ENCODE measurements at regions not wholly inside any gene's neighbourhood (a gene's known extent, or its start where the extent isn't known, plus 50 kb on each side); places are given as distances from the start of the nearest gene placed in this dataset.

DNA sequence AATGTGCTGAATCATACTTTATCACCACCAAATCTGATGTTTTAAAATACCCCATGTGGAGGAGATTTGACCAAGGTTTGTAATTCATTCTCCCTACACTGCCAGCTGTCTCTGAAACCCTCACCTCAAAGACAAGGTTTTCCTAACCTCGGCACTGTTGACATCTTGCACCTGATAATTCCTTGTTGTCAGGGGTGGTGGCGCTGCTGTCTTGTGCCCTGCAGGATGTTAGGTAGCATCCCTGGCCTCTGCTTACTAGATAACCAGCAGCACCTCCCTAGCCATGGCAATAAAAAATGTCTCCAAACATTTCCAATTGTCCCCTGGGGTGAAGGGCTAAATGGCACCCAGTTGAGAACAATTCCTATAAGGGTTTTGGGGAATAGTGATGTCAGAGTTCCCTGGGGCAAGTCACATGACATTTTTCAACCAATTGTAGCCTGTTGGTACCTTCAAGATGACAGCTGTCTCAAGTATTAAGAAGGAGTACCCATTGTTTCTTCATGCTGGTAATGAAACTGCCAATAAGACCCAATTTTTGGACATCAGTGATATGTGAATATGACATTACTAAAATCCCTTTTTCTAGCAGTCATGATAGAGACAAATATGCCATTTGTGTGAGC is 160.6 kb upstream of the PLCXD3 start:
- no peak for DNase-seq (ENCODE audit: low read depth)

DNA sequence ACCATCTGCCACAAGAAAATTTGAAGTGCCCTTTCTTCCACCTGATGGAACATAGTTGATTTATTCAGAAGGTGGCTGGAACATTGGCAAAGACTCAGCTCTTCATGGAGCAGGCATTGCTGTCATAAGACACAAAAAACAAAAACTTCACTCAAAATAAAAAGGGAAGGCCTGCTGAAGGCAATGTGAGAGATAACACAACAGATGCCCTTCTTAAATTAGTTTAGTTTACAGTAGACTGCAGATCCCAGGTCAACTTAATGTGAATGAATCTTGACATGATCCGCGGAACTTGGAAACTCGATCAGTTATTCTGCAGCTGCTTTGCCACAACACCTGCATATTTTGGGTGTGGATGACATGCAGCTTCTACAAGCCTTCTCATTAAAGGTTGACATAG is 159.8 kb upstream of the PLCXD3 start:
- DNase-seq (ENCODE audit: low read depth): no peak

DNA sequence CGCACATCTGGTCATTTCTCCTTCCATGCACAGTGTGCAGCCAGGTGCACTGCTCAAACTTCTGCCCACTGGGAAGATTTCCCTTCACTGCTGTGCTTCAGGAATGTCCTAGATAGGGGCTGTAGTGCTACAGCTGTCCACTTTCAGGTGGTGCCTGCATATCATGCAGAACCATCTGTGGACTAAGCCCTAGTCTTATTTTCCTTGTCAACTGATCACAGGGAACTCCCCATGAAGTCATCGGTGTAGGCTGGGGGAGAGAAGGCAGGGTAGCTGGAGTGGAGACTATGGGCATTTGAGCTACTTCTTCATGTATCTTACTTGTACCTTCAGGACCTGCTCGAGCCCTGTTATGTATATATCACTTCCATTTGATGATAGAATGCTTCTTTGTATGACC is 150.9 kb upstream of the PLCXD3 start:
- no peak for DNase-seq (ENCODE audit: low read depth)

DNA sequence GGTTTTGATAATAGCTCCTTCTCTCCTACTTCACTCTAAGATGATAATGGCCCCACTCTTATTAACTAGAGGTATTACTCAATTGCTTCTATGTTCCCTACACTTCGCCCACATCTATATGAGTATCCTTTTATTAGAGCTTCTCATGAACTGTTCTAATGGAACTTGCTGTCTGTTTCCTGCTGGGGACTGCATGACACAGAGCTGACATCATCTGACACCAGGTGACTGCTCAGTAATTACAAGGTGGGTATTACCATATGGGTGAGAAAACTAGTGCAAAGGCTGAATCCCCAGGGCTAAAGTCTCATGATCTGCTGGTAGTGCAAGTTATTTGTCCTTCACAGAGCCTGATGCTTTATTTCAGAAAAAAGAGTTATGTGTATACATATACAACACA is 146.2 kb upstream of the PLCXD3 start:
- no peak for DNase-seq (ENCODE audit: low read depth)

DNA sequence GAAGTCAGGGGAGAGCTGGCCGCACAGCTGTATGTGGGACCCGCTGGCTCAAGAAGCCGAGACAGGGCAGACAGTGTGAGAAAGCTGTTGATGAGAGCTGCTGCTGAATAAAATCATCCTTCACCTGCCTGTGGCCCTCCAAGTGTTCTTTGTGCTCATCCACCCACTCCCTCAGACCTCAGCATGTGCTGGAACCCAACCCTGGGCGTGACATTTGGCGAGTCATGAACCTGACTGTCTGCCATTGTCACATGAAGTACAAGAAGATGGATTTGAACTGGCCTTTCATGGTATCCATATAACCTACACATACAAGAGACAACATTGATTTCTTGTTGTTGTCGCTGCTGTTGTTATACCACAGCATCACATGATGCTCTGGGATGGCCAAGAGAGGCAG is 139.7 kb upstream of the PLCXD3 start:
- DNase-seq (ENCODE audit: low read depth): no peak

DNA sequence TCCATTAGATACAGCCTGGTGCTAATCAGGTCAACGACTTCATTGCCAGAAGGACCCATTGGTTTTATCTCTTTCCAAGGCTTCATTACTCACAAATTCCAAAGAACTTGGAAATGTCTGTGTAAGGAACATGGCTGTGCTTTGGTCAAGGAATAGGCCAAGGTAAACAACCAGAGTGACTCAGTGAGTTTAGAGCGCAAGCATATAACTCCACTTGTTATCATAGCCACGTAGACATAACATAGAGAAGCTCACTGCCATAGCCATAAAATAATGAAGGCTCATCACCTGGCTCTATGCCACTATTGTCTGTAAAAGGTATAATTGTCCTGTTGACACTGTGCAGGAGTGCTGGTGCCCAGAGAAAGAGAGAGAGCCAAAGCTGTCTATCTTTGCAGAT is 139.3 kb upstream of the PLCXD3 start:
- peak; percentile 22 for DNase-seq (ENCODE audit: low read depth)

DNA sequence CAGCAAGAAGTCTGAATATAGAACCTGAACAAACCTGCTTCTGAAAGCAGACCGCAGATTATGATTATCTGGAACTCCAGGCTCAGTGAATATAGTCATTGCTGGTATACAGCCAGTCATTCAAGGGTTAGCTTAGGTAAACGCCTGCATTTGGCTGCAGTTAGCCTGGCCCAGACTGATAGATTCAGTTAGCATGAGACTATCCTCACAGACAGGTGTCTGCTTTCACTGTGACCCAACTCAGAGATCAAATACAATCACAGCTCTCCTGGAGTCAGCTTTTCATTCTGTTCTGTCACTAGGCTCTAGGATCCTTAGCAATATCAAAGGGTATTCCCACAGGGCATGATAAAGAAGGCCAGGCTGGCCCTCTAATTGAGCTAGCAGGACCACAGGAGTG is 138.6 kb upstream of the PLCXD3 start:
- no peak for DNase-seq (ENCODE audit: low read depth)

DNA sequence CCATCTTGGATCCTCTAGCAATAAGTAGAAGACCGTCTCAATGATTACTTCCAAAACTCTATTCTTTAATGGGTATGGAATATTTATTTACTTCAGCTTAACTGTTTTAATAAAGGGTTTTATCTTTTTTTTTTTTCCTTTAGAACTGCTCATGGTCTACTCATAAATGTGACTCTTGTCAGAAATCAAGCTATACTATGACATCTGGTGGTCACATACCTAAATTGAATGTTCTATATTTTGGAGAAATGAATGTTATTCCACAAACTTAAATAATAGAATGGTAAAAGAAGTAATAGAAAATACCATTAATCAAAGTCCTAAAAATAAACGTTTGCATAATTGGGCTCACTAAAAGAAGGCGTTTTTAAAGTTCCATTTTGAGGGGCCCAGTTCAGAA is 131.2 kb upstream of the PLCXD3 start:
- DNase-seq (ENCODE audit: low read depth): no peak

DNA sequence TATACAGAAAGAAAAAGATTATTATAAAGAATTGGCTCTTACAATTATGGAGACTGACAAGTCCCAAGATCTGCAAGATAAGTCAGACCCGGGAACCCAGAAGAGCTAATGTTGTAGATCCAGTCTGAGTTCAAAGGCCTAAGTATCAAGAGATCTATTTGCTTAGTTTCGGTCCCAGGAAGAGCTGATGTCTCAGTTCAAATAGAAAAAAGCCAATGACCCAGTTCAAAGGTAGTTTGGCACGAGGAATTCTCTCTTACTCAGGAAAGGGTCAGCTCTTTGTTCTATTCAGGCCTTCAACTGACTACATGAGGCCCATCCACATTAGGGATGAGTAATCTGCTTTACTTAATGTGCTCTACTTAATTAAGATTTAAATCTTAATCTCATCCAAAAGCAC is 128.3 kb upstream of the PLCXD3 start:
- no peak for DNase-seq (ENCODE audit: low read depth)

DNA sequence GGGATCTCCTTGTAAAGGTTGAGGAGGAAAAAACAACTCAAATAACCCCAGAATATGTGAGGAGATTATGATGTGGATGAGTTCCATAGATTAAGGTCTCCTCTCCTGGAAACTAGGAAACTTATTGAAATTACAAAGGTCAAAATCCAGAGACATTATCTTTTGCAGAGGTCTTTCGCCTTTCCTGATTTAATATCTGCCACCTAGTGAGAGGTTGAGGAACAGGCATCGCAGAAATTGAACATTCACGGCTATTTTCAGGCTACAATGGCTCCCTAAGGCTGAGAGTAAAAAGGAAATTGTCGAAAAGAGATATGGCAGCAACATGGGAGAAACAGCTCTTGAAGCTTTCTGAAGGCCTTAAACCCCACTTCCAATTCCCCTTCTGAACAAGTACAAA is 127.5 kb upstream of the PLCXD3 start:
- no peak for DNase-seq (ENCODE audit: low read depth)

DNA sequence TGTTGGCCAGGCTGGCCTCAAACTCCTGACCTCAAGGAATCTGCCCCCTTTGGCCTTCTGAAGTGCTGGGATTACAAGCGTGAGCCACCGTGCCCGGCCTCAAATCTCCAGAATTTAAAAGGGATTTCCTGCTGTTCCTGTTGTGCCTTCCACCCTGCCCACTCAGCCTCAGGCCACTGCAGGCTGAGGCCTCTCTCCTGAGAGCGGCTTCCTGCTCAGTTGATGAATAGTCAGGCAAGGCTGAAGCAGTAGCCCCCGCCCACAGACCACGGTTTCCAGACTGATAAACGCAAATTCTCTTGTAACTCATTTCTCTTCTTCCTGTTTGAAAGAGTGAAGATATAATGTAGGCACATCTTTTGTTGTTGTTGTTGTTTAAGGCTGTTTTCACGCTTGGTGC is 127.0 kb upstream of the PLCXD3 start:
- DNase-seq (ENCODE audit: low read depth): no peak

DNA sequence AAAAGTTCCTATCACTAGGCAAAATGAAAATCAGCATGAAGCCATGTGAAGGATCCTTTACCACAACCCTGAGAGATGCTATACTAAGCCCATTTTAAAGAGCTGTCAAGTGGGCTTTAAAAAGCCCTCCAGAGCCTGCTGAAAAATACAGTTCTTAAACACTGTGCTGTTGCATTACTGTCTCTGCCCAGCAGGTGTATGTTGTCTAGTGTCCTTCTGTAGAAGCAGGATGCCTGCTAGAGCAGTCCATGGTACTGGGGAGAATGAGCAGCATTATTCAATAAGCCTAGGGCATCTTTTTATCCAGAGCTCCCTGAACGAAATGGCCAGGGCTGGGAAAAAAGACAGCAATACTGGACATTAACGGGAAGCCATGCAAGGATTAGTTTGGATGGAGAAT is 126.2 kb upstream of the PLCXD3 start:
- DNase-seq (ENCODE audit: low read depth): no peak

DNA sequence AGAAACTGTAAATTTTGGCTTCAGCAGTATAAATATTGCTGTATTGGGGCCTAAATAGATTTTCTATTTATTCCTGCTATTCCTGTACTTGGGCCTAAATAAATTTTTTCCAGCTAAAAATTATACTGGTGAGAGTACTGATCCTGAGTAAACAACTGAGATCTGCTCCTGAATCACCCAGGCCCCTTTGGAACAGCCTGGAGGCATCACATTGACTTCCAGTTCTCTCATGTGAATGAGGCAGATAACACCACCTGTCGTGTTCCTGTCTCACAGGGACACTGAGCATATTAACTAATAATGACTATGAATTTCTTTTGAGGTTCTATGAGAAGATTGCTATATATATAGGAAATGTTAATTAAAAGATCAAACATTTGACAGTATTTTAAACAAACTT is 119.5 kb upstream of the PLCXD3 start:
- no peak for DNase-seq (ENCODE audit: low read depth)

DNA sequence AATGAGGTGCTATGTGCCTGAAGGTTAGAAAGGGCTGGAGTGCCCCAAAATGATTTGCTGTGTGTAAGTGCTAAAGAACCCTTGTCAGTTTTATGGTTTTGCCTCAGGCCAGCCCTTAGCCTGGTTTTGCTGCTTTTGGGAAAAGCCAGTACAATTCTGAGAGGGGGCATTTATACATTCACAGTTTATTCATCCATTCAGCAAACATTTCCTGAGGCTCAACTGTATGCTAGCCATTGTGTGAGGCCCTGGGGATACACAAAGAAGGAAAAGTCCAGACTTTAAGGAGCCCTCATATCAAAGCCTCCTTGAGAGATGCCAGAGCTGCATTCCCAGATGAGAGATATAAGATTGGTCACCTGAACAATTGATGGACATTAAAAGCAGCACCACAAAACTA is 115.2 kb upstream of the PLCXD3 start:
- DNase-seq (ENCODE audit: low read depth): no peak

DNA sequence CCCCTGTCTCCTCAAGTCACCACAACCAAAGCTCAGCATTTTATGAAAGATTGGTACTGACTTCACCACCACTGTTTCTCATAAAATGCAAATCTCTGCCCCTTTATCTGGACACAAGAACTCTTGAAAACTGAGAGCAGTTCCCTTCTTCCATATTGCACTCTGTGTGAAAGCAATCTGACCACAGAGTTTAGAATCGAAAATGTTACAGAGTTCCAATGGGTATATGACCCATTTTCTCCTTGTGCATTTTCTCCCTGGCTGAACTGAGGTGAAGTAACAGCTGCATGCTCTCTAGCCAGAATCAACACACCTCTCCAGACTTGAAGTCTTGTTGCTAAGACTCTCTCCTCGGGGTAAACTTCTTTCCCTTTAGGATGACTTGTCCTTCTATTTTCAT is 111.0 kb upstream of the PLCXD3 start:
- DNase-seq (ENCODE audit: low read depth): no peak

DNA sequence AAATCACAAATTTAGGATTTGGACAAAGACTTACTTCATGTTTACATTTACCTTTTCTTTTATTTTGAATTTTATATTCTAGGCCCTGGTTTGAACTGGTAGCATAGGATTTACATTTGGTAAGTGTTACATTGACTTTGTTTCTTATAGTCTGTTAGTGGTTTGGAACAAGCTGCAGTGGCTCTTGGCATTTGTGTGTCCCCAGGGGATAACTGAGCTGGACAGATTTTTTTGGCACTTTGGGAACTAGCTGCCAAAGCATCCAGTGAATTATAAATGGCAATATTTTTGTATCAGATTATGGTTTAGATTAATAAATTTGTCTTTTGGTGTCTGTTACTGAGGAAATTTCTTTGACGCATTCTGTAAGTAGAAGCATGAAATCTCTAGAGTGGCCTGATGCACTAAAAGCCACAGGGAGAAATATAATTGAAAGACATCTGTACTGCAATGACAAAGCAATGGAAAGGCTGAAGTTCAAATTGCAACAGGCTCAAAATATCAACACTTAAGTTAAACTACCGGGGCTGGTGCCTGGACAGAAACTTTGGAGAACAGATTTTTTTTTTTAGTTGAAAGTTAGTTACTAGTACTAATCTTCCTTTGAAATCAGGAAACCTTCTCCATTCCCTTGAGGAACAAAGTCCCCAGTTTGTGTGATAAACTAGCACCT is 107.6 kb upstream of the PLCXD3 start:
- DNase-seq (ENCODE audit: low read depth): no peak

DNA sequence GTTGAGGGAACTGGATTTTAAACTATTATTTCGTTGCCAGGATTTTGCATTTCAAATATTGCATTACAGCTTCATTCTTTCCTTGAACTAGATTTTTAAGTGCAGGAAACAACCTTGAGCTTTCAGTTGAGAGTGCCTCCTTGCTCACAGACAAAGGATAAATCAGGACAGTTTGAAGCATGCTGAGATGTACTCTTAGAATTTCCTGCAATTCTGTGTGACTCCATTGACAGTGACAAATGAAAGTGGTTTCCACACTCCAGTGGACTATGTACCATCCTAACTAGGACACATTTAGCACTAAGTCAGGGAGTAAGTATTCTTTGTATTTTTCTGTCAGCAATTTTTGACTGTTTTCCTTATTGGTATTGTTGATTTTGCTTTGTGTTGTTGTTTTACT is 100.0 kb upstream of the PLCXD3 start:
- DNase-seq (ENCODE audit: low read depth): no peak

DNA sequence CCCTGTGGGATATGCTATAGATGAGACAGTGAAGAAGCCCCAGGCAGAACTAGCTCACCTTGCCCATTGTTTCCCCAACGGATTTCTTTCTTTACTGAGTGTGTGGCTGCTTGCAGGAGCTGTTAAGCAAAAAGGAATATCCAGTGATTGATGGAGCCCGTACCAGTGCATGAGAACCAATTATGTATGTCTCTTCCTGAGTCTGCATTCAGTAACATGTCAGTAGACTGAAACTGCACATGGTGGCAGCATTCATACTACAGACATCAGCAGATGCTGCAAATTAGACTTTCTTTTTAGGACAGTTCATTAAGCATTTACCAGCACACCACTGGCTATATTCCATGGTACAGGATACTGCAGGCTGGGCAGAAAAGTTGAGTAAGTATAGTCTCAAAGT is 90.3 kb upstream of the PLCXD3 start:
- DNase-seq (ENCODE audit: low read depth): no peak

DNA sequence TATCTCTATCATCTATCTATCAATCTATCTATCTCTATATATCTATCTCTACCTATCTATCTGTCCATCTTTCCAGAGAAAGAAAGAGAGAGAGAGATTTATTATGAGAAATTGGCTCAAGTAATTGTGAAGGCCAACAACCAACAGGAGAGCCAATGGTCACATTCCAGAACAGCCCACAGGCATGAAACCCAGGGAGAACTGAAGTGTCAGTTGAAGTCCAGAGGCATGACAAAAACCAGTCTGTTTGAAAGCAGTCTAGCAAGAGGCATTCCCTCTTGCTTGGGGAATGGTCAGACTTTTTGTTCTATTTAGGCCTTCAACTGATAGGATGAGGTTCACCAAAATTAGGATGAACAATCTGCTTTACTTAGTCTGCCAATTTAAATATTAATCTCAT is 87.6 kb upstream of the PLCXD3 start:
- no peak for DNase-seq (ENCODE audit: low read depth)

DNA sequence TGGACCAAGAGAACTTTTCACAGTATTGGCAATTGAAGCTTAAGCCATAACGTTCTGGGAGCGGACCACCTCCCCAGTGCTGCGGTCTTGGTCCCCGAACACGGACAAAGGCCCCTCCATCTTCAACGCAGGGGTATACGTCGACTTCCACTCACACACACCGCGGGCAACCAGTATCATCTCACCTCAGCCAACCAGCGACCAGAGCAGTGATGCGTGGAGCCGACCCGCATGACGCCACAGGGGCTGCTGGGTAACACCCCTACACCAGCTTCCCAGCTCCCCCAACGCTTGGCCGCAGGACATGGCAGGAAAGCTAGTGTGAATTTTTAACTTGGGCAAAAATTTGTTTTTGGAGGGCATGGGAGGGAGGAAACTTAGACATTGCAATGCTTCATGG is 77.3 kb upstream of the PLCXD3 start:
- DNase-seq (ENCODE audit: low read depth): no peak

DNA sequence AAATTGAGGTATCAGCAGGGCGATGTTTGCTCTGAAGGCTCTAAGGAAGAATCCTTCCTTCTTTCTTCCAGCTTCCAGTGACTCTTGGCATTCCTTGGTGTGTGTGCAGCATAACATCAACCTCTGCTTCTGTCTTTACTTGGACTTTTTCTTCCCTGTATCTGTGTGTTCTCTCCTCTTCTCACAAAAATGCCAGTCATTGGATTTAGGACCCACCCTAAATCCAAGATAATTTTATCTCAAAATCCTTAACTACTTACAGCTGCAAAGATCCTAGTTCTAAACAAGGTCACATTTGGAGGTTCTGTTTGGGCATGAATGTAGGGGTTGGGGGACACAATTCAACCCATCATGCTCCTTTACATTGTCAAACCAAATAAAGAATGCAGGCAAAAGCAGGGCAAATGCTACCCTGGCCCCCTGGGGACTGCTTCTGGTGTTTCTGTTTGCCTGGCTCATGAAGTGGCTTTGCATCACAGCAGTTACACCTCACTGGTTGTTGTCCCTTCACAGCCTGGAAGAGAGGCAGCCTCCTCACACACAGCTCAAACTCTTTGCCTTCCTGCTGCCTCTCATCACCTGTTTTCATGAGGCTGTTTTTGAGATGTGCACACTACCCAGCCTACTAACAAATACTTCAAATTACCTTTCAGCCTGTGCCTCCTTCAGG is 64.8 kb upstream of the PLCXD3 start:
- no peak for DNase-seq (ENCODE audit: low read depth)

DNA sequence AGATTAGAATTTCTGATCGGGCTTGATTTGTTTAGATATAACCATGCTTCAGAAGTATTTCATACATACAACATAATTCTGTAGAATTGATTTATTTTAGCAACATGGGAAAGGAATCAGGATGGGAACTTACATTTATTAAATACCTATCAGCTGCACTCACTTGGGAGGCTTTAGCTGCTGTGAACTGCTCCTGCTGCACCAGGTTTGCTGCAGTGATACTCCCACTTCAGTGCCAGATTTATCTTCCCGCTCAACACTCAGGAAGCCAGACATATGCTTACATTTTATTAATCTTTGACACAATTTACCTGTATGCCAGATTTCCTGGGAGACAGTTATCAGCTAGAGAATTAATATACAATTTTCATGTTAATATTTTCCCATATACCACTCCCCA is 64.0 kb upstream of the PLCXD3 start:
- no peak for DNase-seq (ENCODE audit: low read depth)
